ENCODE measurements at regions not wholly inside any gene's neighbourhood (a gene's known extent, or its start where the extent isn't known, plus 50 kb on each side); places are given as distances from the start of the nearest gene placed in this dataset.
"Not testable (repeated sequence)": the region's sequence is repeated elsewhere in the genome, so short reads cannot be mapped to it uniquely, and the experiment has no call there.

DNA sequence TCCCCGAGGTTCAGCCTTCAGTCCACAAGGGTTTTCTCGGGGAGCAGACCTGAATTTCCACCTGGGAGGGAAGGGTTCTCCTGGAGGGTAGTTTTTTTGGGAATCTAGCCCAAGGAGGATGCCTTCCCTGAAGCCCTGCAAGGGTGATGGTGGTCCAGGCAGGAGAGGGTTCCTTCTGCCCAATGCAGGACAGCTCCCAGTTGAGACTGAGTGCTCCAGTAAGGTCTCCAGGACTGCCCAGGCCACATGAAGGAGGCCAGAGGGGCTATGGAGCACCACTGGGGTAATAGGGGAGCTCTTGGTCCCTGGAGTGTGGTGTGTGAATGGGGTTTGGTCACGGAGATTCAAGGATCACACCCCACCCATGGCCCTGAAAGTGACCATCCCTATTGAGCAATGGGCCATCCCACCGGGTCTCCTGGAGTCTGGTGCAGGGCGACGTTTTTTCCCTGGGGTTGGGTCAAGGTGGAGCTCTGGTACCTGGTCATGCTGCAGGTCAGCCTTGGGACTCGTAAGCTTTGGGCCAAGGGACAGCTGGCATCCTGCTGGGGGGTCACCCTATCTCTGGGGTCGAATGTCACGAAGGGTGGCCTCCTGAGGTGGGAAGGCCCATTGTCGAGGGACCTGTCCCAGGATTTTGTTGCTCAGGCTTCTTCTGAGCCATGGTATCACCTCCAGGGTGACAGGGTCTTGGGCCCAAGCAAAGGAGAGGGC, 196.5 kb downstream of the UBE3A start:
- DNase-seq (no peak), ATAC-seq (no peak)
- CTCF ChIA-PET, result no interaction called here
- H3K4me1 Mint-ChIP-seq, result no peaks in the 10 kb centered on the region
- no peaks in the 10 kb centered on the region for H3K27me3 Mint-ChIP-seq
- H3K4me3 Mint-ChIP-seq, result no peak overlapping the region
- H3K36me3 Mint-ChIP-seq, result no peaks in the 10 kb centered on the region
- H3K9me3 Mint-ChIP-seq (ENCODE audit: low read depth), result peaks cover 7% of the 10 kb centered on the region
- H3K27ac Mint-ChIP-seq, result no peak overlapping the region

DNA sequence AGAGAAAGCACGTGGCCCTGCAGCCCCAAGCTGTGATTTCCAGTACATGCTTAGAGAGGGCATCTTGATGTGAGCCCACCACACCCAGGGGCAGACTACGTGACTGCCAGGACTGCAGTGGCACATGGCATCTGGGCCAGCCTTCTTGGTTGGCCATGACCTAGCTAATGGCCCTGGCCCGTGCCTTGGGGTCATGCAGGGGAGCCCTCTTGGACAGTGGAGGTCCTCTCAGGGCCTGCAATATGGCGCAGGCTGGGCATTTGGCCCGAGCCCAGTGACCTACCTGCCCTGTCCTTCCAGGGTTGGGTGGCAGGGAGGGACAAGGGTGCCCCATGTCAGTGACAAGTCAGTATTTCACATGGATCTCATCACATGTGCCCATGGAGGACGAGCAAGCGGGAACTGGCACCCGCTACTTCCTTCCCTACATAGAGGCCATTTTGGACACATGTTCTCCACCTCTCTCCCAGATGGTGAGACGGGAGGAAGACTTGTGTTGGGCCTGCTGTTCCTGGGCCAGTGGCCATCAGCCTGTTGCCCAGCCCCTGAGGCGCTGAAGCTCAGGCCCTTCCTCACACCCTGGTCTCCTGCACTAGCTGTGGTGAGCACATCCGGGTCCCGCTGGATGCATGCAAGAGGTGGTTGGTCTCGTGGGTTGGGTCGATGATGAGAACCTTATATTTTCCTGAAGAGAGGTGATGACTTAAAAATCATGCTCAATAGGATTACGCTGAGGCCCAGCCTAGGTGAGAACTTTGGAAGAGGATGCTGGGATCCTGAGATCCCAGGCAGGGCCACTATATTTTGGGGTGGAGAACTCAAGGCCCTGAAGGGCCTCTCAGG, 195.6 kb downstream of the UBE3A start:
- H3K36me3 Mint-ChIP-seq, result no peaks in the 10 kb centered on the region
- H3K9me3 Mint-ChIP-seq (ENCODE audit: low read depth), result peaks cover 6% of the 10 kb centered on the region
- DNase-seq, result no peak
- ATAC-seq, result no peak
- CTCF ChIA-PET, result no interaction called here
- H3K4me3 Mint-ChIP-seq, result no peak overlapping the region
- H3K4me1 Mint-ChIP-seq, result no peaks in the 10 kb centered on the region
- H3K27ac Mint-ChIP-seq, result no peak overlapping the region
- H3K27me3 Mint-ChIP-seq, result no peaks in the 10 kb centered on the region

DNA sequence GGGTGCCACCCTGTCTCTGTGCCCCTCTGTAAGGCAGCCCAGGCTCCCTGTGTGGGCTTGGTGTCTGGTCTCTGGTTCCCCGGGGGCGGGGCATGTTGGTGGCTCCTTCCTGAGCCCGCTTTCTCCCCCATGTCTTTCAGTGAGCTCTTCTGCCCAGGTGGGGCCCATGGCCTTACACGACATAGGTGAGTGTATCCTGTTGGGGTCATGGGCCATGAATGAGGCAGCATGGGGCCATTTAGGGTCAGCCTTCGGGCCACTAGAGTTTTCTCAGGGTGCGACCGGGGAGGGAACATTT, 195.1 kb downstream of the UBE3A start:
- no peak for ATAC-seq
- H3K27me3 Mint-ChIP-seq, result no peaks in the 10 kb centered on the region

DNA sequence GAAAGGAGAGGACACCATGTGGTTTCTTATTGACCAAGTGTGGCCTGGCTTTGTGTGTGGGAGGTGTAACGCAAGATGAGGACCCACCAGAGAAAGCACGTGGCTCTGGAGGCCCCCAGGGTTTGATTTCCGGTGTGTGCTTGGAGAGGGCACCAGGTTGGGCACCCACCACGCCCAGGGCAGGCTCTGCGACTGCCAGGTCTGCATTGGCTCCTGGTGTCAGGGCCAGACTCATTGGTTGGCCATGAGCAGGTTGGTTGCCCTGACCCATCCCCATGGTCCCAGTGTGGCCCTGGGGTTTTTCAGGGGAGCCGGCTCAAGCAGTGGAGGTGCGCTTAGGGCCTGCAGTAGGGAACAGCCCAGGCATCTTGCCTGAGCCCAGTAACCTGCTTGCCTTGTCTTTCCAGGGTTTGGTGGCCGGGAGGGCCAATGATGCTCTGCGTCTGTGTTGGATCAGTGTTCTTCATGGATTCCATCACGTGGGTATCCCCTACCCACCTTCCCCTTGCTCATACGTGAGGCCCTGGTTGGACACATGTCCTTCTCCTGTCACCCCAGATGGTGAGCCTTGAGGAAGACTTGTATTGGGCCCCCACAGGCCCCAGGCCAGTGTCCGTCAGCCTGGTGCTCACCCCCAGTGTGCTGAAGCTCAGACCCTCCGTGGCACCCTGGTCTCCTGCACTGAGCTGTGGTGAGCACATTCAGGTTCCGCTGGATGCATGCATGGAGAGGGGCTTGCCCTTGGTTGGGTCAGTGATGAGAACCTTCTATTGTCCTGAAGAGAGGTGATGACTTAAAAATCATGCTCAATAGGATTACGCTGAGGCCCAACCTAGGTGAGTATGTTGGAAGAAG, 193.9 kb downstream of the UBE3A start:
- no peak overlapping the region for H3K27ac Mint-ChIP-seq
- DNase-seq, result no peak
- ATAC-seq, result no peak
- no peaks in the 10 kb centered on the region for H3K27me3 Mint-ChIP-seq
- CTCF ChIA-PET, result no interaction called here
- no peaks in the 10 kb centered on the region for H3K4me1 Mint-ChIP-seq
- H3K9me3 Mint-ChIP-seq (ENCODE audit: low read depth), result peaks cover 8% of the 10 kb centered on the region
- H3K36me3 Mint-ChIP-seq, result no peaks in the 10 kb centered on the region
- H3K4me3 Mint-ChIP-seq, result no peak overlapping the region

More for the DNA sequence above, 195.1 kb downstream of the UBE3A start:
- DNase-seq, result no peak
- H3K4me1 Mint-ChIP-seq, result no peaks in the 10 kb centered on the region
- H3K9me3 Mint-ChIP-seq (ENCODE audit: low read depth), result peaks cover 5% of the 10 kb centered on the region
- CTCF ChIA-PET, result no interaction called here
- no peak overlapping the region for H3K4me3 Mint-ChIP-seq
- H3K36me3 Mint-ChIP-seq, result no peaks in the 10 kb centered on the region
- no peak overlapping the region for H3K27ac Mint-ChIP-seq

DNA sequence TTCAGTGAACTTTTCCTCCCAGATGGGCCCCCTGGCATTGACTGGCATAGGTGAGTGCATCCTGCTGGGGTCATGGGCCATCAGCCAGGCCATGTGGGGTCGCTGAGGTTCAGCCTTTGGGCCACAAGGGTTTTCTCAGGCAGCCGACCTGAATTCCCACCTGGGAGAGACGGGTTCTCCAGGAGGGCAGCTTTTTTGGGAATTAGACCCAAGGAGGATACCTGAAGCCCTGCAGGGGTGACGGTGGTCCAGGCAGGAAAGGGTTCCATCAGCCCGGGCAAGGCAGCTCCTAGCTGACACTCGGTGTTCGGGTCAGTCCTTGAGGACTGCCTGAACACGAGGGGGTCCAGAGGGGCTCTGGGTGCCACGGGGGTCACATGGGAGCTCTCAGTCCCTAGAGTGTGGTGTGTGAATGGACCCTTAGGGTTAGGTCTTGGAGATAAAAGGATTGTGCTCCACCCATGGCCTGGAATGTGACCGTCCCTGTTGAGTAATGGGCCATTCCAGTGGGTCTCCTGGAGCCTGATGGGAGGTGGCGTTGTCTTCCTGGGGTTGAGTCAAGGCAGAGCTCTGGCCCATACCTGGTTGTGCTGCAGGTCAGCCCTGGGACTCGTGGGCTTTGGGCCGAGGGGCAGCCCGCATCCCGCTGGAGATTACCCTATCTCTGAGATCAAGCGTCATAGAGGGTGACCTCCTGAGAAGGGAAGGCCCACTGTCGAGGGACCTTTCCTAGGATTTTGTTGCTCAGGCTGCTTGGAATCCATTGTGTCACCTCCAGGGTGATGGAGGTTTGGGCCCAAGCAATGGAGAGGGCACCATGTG, 192.8 kb downstream of the UBE3A start:
- peak; percentile 14 for DNase-seq
- CTCF ChIA-PET, result no interaction called here

DNA sequence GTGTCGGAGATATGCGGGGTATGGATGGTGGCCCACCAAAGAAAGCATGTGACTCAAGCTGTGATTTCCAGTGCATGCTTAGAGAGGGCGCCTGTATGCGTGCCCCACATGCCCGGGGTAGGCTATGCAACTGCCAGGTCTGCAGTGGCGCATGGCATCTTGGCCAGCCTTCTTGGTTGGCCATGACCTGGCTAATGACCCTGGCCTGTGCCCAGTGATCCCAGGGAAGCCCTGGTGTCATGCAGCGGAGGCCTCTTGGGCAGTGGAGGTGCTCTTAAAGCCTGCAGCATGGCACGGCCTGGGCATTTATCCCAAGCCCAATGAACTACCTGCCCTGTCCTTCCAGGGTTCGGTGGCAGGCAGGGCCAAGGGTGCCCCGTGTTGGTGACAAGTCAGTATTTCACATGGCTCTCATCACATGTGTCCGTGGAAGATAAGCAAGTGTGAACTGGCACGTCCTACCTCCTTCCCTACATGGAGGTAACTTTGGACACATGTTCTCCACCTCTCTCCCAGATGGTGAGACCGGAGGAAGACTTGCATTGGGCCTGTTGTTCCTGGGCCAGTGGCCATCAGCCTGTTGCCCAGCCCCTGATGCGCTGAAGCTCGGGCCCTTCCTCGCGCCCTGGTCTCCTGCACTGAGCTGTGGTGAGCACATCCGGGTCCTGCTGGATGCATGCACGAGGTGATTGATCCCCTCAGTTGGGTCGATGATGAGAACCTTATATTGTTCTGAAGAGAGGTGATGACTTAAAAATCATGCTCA, 192.0 kb downstream of the UBE3A start:
- H3K4me3 Mint-ChIP-seq, result no peak overlapping the region
- CTCF ChIA-PET, result no interaction called here
- H3K9me3 Mint-ChIP-seq (ENCODE audit: low read depth), result peaks cover 8% of the 10 kb centered on the region
- ATAC-seq (no peak), DNase-seq (peak; percentile 19)
- no peaks in the 10 kb centered on the region for H3K36me3 Mint-ChIP-seq
- H3K4me1 Mint-ChIP-seq, result no peaks in the 10 kb centered on the region
- H3K27me3 Mint-ChIP-seq, result no peaks in the 10 kb centered on the region
- H3K27ac Mint-ChIP-seq, result no peak overlapping the region

More for the DNA sequence above, 192.8 kb downstream of the UBE3A start:
- H3K4me1 Mint-ChIP-seq, result no peaks in the 10 kb centered on the region
- ATAC-seq, result no peak
- H3K9me3 Mint-ChIP-seq (ENCODE audit: low read depth), result peaks cover 8% of the 10 kb centered on the region
- no peaks in the 10 kb centered on the region for H3K36me3 Mint-ChIP-seq
- H3K4me3 Mint-ChIP-seq, result no peak overlapping the region
- H3K27me3 Mint-ChIP-seq, result no peaks in the 10 kb centered on the region
- H3K27ac Mint-ChIP-seq, result no peak overlapping the region

DNA sequence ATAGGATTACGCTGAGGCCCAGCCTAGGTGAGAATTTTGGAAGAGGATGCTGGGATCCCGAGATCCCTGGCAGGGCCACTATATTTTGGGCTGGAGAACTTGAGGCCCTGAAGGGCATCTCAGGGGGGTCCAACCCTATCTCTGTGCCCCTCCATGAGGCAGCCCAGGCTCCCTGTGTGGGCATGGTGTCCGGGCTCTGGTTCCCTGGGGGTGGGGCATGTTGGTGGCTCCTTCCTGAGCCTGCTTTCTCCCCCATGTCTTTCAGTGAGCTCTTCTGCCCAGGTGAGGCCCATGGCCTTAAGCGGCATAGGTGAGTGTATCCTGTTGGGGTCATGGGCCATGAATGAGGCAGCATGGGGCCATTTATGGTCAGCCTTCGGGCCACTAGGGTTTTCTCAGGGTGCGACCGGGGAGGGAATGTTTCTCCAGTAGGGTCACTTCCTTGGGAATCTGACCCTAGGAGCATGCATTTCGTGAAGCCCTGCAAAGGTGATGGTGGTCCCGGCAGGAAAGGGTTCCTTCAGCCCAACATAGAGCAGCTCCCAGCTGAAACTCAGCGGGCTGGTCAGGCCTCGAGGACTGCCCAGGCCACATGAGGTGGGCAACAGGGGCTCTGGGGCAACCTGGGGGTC, 191.3 kb downstream of the UBE3A start:
- Mint-ChIP-seq H3K27me3 (no peaks in the 10 kb centered on the region), H3K36me3 (no peaks in the 10 kb centered on the region), H3K4me1 (no peaks in the 10 kb centered on the region), H3K27ac (no peak overlapping the region), H3K9me3 (ENCODE audit: low read depth) (peaks cover 8% of the 10 kb centered on the region), H3K4me3 (no peak overlapping the region)
- ATAC-seq, result no peak
- DNase-seq, result peak; percentile 22
- CTCF ChIA-PET, result no interaction called here

DNA sequence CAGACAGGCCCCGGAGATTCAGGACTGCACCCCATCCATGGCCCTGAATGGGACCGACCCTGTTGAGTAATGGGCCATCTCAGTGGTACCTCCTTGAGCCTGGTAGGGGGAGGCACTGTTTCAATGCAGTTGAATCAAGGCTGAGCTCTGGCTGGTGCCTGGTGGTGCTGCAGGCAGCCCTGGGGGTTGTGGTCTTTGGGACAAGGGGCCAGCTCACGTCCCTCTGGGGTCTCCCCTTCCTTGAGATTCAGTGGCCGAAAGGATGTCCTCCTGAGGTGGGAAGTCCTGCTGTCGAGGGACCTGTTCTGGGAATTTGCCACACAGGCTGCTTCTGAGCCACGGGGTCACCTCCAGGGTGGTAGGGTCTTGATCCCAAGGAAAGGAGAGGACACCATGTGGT, 190.7 kb downstream of the UBE3A start:
- H3K9me3 Mint-ChIP-seq (ENCODE audit: low read depth), result peaks cover 11% of the 10 kb centered on the region
- H3K36me3 Mint-ChIP-seq, H3K27me3 Mint-ChIP-seq, DNase-seq, H3K27ac Mint-ChIP-seq, ATAC-seq, CTCF ChIA-PET, H3K4me3 Mint-ChIP-seq, H3K4me1 Mint-ChIP-seq: not testable (repeated sequence)

DNA sequence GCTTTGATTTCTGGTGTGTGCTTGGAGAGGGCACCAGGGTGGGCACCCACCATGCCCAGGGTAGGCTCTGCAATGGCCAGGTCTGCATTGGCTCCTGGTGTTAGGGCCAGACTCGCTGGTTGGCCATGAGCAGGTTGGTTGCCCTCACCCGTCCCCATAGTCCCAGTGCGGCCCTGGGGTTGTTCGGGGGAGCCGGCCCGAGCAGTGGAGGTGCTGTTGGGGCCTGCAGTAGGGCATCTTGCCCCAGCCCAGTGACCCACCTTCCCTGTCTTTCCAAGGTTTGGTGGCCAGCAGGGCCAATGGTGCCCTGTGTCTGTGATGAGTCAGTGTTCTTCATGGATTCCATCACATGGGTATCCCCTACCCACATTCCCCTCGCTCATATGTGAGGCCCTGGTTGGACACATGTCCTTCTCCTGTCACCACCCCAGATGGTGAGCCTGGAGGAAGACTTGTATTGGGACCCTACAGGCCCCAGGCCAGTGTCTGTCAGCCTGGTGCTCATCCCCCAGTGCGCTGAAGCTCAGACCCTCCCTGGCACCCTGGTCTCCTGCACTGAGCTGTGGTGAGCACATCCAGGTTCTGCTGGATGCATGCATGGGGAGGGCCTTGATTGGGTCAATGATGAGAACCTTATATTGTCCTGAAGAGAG, 190.1 kb downstream of the UBE3A start:
- peak; percentile 18 for DNase-seq
- CTCF ChIA-PET, result no interaction called here
- ATAC-seq, result no peak

DNA sequence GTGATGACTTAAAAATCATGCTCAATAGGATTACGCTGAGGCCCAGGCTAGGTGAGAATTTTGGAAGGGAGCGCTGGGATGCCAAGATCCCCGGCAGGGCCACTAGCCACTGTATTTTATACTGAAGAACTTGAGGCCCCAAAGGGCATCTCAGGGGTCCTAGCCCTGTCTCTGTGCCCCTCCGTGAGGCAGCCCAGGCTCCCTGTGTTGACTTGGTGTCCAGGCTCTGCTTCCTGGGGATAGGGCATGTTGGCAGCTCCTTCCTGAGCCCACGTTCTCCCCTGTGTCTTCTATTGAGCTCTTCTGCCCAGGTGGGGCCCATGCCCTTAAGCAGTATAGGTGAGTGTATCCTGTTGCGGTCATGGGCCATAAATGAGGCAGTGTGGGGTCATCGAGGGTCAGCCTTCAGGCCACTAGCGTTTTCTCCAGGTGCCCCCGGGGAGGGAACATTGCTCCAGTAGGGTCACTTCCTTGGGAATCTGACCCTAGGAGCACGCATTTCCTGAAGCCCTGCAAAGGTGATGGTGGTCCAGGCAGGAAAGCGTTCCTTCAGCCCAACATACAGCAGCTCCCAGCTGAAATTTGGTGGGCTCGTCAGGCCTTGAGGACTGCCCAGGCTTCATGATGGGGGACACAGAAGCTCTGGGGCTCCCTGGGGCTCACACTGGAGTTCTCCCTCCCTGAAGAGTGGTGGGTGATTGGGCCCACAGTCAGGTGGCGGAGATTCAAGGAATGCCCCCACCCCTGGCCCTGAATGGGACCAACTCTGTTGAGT, 189.4 kb downstream of the UBE3A start:
- no peaks in the 10 kb centered on the region for H3K36me3 Mint-ChIP-seq
- H3K4me3 Mint-ChIP-seq, result no peak overlapping the region
- H3K27ac Mint-ChIP-seq, result no peak overlapping the region
- H3K4me1 Mint-ChIP-seq, result no peaks in the 10 kb centered on the region
- no peaks in the 10 kb centered on the region for H3K27me3 Mint-ChIP-seq
- ATAC-seq, result no peak
- CTCF ChIA-PET, result no interaction called here
- DNase-seq, result peak; percentile 18
- peaks cover 13% of the 10 kb centered on the region for H3K9me3 Mint-ChIP-seq (ENCODE audit: low read depth)

More for the DNA sequence above, 190.1 kb downstream of the UBE3A start:
- Mint-ChIP-seq H3K27ac (no peak overlapping the region), H3K9me3 (ENCODE audit: low read depth) (peaks cover 11% of the 10 kb centered on the region), H3K36me3 (no peaks in the 10 kb centered on the region), H3K4me1 (no peaks in the 10 kb centered on the region), H3K4me3 (no peak overlapping the region), H3K27me3 (no peaks in the 10 kb centered on the region)

DNA sequence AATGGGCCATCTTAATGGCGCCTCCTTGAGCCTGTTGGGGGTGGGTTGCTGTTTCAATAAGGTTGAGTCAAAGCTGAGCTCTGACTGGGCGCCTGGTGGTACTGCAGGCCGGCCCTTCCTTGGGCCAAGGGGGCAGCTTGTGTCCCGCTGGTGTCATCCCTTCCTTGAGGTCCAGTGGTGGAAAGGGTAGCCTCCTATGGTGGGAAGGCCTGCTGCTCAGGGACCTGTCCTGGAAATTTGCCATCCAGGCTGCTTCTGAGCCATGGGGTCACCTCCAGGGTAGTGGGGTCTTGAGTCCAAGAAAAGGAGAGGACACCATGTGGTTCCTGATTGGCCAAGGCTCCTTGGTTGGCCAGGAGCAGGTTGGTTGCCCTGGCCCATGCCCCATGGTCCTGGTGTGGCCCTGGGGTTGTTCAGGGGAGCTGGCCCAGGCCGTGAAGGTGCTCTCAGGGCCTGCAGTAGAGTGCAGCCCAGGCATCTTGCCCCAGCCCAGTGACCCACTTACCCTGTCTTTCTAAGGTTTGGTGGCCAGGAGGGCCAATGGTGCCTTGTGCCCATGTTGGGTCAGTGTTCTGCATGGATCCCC, 188.7 kb downstream of the UBE3A start:
- CTCF ChIA-PET, result no interaction called here
- Mint-ChIP-seq H3K36me3 (no peaks in the 10 kb centered on the region), H3K27me3 (no peaks in the 10 kb centered on the region)

More for the DNA sequence above, 188.7 kb downstream of the UBE3A start:
- Mint-ChIP-seq H3K4me1 (no peaks in the 10 kb centered on the region), H3K27ac (no peak overlapping the region), H3K9me3 (ENCODE audit: low read depth) (peaks cover 13% of the 10 kb centered on the region), H3K4me3 (no peak overlapping the region)
- ATAC-seq, result no peak
- no peak for DNase-seq

Data from activated CD8-positive, alpha-beta memory T cell treated with anti-CD3 and anti-CD28 coated beads, Interleukin-2, amount 10 ng/mL, durations not matched to agents 7 days and 5 days (primary cell).